ENCODE measurements at regions not wholly inside any gene's neighbourhood (a gene's known extent, or its start where the extent isn't known, plus 50 kb on each side); places are given as distances from the start of the nearest gene placed in this dataset.
A peak's percentile ranks its signal among the peaks of the same experiment; 100 is the strongest.

DNA sequence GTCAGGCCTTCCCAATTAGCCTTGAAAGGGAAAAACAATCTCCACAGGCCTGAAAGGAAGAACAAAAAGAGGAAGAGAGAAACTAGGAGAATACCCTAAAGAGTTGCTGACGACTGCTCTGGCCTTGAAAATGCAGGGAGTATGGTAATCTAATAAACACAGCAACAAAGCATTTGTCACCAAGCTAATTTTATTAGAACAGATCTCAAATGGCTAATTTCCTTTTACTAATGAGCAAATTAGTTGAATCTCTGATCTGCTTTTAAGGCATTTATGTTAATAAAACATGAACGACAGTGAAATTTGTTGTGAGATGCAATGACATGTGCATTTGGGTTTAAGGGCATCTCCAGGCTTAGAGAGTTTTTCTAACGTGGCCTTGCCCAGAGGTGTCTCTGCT lies 212.2 kb downstream of the BUD13 start:
- Histone ChIP-seq H3K9me3 (no peaks in the 10 kb centered on the region), H2AFZ (ENCODE audit: low read depth) (no peak overlapping the region), H3K9ac (no peak overlapping the region), H3K27ac (ENCODE audit: low read depth in 2 of 2, low read length in 1 of 2) (peak overlapping the region in 1 of 2 experiments; percentile 86; a peak in 2 of 4 replicates), H3F3A (replicated peaks; ENCODE audit: insufficient read depth) (peaks cover 7% of the 10 kb centered on the region), H3K27me3 (ENCODE audit: insufficient read depth) (no peaks in the 10 kb centered on the region), H3K79me2 (ENCODE audit: insufficient read depth) (no peaks in the 10 kb centered on the region), H3K9me2 (no peaks in the 10 kb centered on the region), H3K4me2 (no peak overlapping the region), H3K4me1 (ENCODE audit: control insufficient read depth in 1 of 2, insufficient read depth in 2 of 2, low read depth in 1 of 2, low read length in 1 of 2) (peaks cover 22 to 63% of the 10 kb centered on the region in 2 experiments; a peak in 3 of 4 replicates), H3K4me3 (ENCODE audit: low read depth in 2 of 2, low read length in 1 of 2) (no peak overlapping the region), H4K20me1 (ENCODE audit: insufficient read depth) (no peaks in the 10 kb centered on the region), H3K36me3 (replicated peaks in 1 of 2; ENCODE audit: control insufficient read depth in 1 of 2, insufficient read depth in 2 of 2, low read length in 1 of 2) (no peaks in the 10 kb centered on the region)
- 44% methylated on average over 3 of the region's 3 CpGs for WGBS (ENCODE audit: low lambda C conversion rate)
- no peak for DNase-seq
- POLR2A ChIA-PET = interaction anchor here (0.7 to 1.0 kb wide), 3 partner anchors 18 to 132 kb away, joined by 3 to 5 read pairs (median 3); no protein-coding TSS in a partner anchor
- TF ChIP-seq, protein P1, sequence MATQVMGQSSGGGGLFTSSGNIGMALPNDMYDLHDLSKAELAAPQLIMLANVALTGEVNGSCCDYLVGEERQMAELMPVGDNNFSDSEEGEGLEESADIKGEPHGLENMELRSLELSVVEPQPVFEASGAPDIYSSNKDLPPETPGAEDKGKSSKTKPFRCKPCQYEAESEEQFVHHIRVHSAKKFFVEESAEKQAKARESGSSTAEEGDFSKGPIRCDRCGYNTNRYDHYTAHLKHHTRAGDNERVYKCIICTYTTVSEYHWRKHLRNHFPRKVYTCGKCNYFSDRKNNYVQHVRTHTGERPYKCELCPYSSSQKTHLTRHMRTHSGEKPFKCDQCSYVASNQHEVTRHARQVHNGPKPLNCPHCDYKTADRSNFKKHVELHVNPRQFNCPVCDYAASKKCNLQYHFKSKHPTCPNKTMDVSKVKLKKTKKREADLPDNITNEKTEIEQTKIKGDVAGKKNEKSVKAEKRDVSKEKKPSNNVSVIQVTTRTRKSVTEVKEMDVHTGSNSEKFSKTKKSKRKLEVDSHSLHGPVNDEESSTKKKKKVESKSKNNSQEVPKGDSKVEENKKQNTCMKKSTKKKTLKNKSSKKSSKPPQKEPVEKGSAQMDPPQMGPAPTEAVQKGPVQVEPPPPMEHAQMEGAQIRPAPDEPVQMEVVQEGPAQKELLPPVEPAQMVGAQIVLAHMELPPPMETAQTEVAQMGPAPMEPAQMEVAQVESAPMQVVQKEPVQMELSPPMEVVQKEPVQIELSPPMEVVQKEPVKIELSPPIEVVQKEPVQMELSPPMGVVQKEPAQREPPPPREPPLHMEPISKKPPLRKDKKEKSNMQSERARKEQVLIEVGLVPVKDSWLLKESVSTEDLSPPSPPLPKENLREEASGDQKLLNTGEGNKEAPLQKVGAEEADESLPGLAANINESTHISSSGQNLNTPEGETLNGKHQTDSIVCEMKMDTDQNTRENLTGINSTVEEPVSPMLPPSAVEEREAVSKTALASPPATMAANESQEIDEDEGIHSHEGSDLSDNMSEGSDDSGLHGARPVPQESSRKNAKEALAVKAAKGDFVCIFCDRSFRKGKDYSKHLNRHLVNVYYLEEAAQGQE (IDR thresholded peaks at IDR 0.05; ENCODE audit: low read depth, low read length) = no peak
- TF ChIP-seq POLR2AphosphoS5 (IDR thresholded peaks at IDR 0.05; ENCODE audit: low read depth, low read length) (no peak), EP300 (IDR thresholded peaks at IDR 0.05; ENCODE audit: borderline replicate concordance in 1 of 2, low read depth in 1 of 2, low read length in 1 of 2) (peak in 1 of 2 experiments; percentile 68; a peak in 1 of 4 replicates)
- TF ChIP-seq, protein P2, sequence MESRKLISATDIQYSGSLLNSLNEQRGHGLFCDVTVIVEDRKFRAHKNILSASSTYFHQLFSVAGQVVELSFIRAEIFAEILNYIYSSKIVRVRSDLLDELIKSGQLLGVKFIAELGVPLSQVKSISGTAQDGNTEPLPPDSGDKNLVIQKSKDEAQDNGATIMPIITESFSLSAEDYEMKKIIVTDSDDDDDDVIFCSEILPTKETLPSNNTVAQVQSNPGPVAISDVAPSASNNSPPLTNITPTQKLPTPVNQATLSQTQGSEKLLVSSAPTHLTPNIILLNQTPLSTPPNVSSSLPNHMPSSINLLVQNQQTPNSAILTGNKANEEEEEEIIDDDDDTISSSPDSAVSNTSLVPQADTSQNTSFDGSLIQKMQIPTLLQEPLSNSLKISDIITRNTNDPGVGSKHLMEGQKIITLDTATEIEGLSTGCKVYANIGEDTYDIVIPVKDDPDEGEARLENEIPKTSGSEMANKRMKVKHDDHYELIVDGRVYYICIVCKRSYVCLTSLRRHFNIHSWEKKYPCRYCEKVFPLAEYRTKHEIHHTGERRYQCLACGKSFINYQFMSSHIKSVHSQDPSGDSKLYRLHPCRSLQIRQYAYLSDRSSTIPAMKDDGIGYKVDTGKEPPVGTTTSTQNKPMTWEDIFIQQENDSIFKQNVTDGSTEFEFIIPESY (IDR thresholded peaks at IDR 0.05; ENCODE audit: borderline replicate concordance, low read depth) = no peak
- CTCF ChIA-PET = interaction anchor here (1.3 kb wide), 1 partner anchor 81 kb away, joined by 4 read pairs; no protein-coding TSS in a partner anchor

GRCh38 chr11:116558504-116559211 lies 214.1 kb downstream of the BUD13 start:
- H3F3A ChIP-seq (replicated peaks; ENCODE audit: insufficient read depth) = peaks cover 7% of the 10 kb centered on the region
- WGBS (ENCODE audit: low lambda C conversion rate) = 30% methylated on average over 9 of the region's 9 CpGs
- H3K27ac ChIP-seq (ENCODE audit: low read depth in 2 of 2, low read length in 1 of 2) = peak overlapping the region; percentile 54 to 64; a peak in 3 of 4 replicates
- H4K20me1 ChIP-seq (ENCODE audit: insufficient read depth) = no peaks in the 10 kb centered on the region
- H3K4me1 ChIP-seq (ENCODE audit: control insufficient read depth in 1 of 2, insufficient read depth in 2 of 2, low read depth in 1 of 2, low read length in 1 of 2) = peaks cover 22 to 58% of the 10 kb centered on the region in 2 experiments; a peak in 3 of 4 replicates
- no peaks in the 10 kb centered on the region for H3K79me2 ChIP-seq (ENCODE audit: insufficient read depth)
- H2AFZ ChIP-seq (ENCODE audit: low read depth) = no peak overlapping the region; the same call in 1 of the 2 replicates
- no peaks in the 10 kb centered on the region for H3K27me3 ChIP-seq (ENCODE audit: insufficient read depth)
- no peaks in the 10 kb centered on the region for H3K9me3 ChIP-seq
- H3K4me2 ChIP-seq = peak overlapping the region; percentile 4; the same call in 1 of the 2 replicates
- CTCF ChIA-PET = interaction anchor here (0.7 to 1.3 kb wide), 3 partner anchors 50 to 133 kb away, joined by 3 read pairs; no protein-coding TSS in a partner anchor
- no peaks in the 10 kb centered on the region for H3K9me2 ChIP-seq
- no peak for DNase-seq
- POLR2A ChIA-PET = no interaction called here
- no peaks in the 10 kb centered on the region for H3K36me3 ChIP-seq (replicated peaks in 1 of 2; ENCODE audit: control insufficient read depth in 1 of 2, insufficient read depth in 2 of 2, low read length in 1 of 2)
- H3K9ac ChIP-seq = peak overlapping the region; percentile 26; the same call in 1 of the 2 replicates
- H3K4me3 ChIP-seq (ENCODE audit: low read depth in 2 of 2, low read length in 1 of 2) = no peak overlapping the region
- TF ChIP-seq TEAD4 (IDR thresholded peaks at IDR 0.05; ENCODE audit: borderline replicate concordance, insufficient read depth) = peak; percentile 74; the same call in 1 of the 2 replicates
- TF ChIP-seq JUND (IDR thresholded peaks at IDR 0.05) = peak; percentile 67
- TF ChIP-seq GABPA (IDR thresholded peaks at IDR 0.05; ENCODE audit: low read depth) = no peak
- no peak for TF ChIP-seq YY1 (IDR thresholded peaks at IDR 0.05; ENCODE audit: low read depth)
- TF ChIP-seq, protein P3, sequence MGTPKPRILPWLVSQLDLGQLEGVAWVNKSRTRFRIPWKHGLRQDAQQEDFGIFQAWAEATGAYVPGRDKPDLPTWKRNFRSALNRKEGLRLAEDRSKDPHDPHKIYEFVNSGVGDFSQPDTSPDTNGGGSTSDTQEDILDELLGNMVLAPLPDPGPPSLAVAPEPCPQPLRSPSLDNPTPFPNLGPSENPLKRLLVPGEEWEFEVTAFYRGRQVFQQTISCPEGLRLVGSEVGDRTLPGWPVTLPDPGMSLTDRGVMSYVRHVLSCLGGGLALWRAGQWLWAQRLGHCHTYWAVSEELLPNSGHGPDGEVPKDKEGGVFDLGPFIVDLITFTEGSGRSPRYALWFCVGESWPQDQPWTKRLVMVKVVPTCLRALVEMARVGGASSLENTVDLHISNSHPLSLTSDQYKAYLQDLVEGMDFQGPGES (IDR thresholded peaks at IDR 0.05; ENCODE audit: low read depth, low read length) = no peak
- peak; percentile 70 for TF ChIP-seq FOSL2 (IDR thresholded peaks at IDR 0.05; ENCODE audit: borderline replicate concordance, low read depth)
- peak; percentile 69 for TF ChIP-seq PBX3 (IDR thresholded peaks at IDR 0.05)
- TF ChIP-seq MXI1 (IDR thresholded peaks at IDR 0.05; ENCODE audit: low read depth, low read length) = no peak
- TF ChIP-seq EP300 (IDR thresholded peaks at IDR 0.05; ENCODE audit: borderline replicate concordance in 1 of 2, low read depth in 1 of 2, low read length in 1 of 2) = peak in 1 of 2 experiments; percentile 62; a peak in 1 of 4 replicates
- TF ChIP-seq GATA2 (CRISPR knock-in tag; IDR thresholded peaks at IDR 0.05) = no peak
- TF ChIP-seq TCF12 (IDR thresholded peaks at IDR 0.05) = peak; percentile 66
- TF ChIP-seq, protein P2 (IDR thresholded peaks at IDR 0.05; ENCODE audit: borderline replicate concordance, low read depth) = no peak

Measured in SK-N-SH (cell line).